Choroid plexus epithelial cell (primary cell): ENCODE measurements at regions not wholly inside any gene's neighbourhood (a gene's known extent, or its start where the extent isn't known, plus 50 kb on each side); places are given as distances from the start of the nearest gene placed in this dataset.
"Not testable (repeated sequence)": the region's sequence is repeated elsewhere in the genome, so short reads cannot be mapped to it uniquely, and the experiment has no call there.

Experiments
- DNase-seq: peaks from one replicate; pipeline ENCODE4 v3.0.0-alpha.2; 2010; ENCODE audit warnings: low read depth
- H3K4me3 ChIP-seq: 2 replicates; pipeline ENCODE4 v1.5.1; 2011; ENCODE audit warnings: low read depth, mild to moderate bottlenecking, control low read depth, low read length, moderate library complexity
- TF ChIP-seq, protein P1 (sequence below): conservative IDR thresholded peaks from 2 replicates; pipeline ENCODE4 v1.5.1; 2011; ENCODE audit warnings: low read depth, mild to moderate bottlenecking, control low read depth, inconsistent platforms, low read length, moderate library complexity

DNA sequence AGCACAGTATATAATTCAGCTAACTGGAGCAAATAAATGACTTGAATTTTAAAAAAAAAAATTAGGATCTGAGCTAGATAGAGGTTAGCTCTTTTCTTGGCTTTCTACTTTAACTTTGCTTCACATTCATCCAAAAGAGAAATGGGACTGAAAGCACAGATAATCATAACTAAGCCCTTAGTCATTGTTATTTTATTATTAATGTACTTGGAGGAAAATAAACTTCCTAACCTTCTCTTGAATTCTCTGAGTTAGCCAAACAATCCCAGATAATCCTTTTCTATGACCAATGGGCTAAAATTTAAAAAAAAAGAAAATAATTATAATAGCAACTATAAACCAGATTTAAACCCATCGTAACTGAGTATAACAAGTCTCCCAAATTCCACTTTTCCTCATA is 57.6 kb upstream of the RASA1 start:
- TF ChIP-seq, protein P1, sequence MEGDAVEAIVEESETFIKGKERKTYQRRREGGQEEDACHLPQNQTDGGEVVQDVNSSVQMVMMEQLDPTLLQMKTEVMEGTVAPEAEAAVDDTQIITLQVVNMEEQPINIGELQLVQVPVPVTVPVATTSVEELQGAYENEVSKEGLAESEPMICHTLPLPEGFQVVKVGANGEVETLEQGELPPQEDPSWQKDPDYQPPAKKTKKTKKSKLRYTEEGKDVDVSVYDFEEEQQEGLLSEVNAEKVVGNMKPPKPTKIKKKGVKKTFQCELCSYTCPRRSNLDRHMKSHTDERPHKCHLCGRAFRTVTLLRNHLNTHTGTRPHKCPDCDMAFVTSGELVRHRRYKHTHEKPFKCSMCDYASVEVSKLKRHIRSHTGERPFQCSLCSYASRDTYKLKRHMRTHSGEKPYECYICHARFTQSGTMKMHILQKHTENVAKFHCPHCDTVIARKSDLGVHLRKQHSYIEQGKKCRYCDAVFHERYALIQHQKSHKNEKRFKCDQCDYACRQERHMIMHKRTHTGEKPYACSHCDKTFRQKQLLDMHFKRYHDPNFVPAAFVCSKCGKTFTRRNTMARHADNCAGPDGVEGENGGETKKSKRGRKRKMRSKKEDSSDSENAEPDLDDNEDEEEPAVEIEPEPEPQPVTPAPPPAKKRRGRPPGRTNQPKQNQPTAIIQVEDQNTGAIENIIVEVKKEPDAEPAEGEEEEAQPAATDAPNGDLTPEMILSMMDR: no peak
- no peak overlapping the region for H3K4me3 ChIP-seq
- peak; percentile 26 for DNase-seq

DNA sequence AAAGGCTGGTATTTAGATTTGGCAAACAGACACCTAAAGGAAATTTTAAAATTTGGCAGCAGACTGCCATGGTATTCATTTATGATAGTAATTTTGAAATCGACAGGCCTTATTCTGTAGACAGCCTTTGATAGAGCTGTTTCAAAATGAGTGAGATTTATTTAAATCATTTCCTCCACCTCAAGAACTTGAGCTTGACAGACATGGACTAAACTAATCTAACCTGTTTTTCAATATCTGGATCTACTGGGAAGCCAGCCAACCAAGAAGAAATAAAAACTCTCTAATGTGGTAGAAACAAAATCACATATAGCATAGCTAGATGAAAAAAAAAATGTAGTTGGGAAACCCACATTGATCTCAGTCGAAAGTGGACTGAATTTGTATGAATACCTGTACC is 56.9 kb upstream of the RASA1 start:
- no peak for DNase-seq
- TF ChIP-seq, protein P1: no peak
- H3K4me3 ChIP-seq: no peak overlapping the region

DNA sequence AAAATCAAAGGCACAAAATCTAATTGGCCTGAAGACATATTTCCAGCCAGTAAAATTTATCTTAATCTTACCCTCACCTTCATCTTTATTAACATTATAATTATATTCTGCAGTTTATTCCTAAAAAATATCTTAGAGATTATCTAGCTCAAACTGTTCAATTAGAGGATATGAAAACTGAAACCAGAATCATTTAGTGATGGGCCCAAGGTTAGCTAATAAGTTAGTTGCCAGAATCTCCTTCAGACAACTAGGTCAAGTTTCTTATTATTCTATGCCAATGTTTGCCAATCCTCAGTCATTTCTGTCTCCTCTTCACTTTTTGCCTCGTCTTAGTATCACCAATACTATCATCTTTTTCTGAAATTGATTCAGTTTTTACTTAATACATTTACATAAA is 56.0 kb upstream of the RASA1 start:
- no peak overlapping the region for H3K4me3 ChIP-seq
- TF ChIP-seq, protein P1: no peak
- no peak for DNase-seq

DNA sequence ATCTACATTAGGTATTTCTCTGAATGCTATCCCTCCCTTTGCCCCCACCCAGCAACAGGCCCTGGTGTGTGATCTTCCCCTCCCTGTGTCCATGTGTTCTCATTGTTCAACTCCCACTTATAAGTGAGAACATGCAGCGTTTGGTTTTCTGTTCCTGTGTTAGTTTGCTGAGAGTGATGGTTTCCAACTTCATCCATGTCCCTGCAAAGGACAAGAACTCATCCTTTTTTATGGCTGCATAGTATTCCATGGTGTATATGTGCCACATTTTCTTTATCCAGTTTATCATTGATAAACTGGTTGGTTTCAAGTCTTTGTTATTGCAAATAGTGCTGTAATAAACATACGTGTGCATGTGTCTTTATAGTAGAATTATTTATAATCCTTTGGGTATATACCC is 55.5 kb upstream of the RASA1 start:
- not testable (repeated sequence) for DNase-seq, H3K4me3 ChIP-seq

GRCh38 chr5:87217480-87217879 is 50.2 kb upstream of the RASA1 start:
- not testable (repeated sequence) for H3K4me3 ChIP-seq, DNase-seq
